ENCODE measurements at regions not wholly inside any gene's neighbourhood (a gene's known extent, or its start where the extent isn't known, plus 50 kb on each side); places are given as distances from the start of the nearest gene placed in this dataset.

DNA sequence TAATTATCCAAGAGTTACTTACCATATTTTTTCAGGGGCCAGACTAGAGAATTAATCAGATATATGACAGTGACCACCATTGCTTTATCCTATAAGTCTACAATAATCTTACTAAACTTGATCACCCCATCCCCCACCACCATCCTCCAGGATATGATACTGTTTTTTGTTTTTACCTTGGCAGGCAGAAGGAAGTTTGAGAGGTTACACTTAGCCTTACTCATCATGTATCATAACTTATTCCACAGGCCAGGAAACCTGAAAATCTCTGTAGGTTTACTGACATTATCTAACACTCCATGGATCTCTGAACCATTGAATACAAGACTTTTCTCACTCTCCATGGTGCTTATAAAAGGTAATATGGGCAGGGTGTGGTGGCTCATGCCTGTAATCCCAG, 602.7 kb downstream of the KCNJ3 start:
- no peak for TF ChIP-seq CTCF (IDR thresholded peaks at IDR 0.05; ENCODE audit: low read depth, low read length)
- no peak for TF ChIP-seq POLR2A (IDR thresholded peaks at IDR 0.05; ENCODE audit: extremely low read depth, insufficient read length)

Data from NB4 (cell line).